H9 (cell line): ENCODE measurements at regions not wholly inside any gene's neighbourhood (a gene's known extent, or its start where the extent isn't known, plus 50 kb on each side); places are given as distances from the start of the nearest gene placed in this dataset.

Experiments used
- DNase-seq: peaks from one replicate; pipeline ENCODE4 v3.0.0-alpha.2; 2017
- H2AFZ ChIP-seq: one replicate; pipeline ENCODE4 v1.6.1; 2013; ENCODE audit warnings: mild to moderate bottlenecking, low read length, control low read depth, moderate library complexity
- H2AK5ac ChIP-seq: 2 replicates; pipeline ENCODE4 v1.6.1; 2013; ENCODE audit warnings: low read length, control low read depth, mixed read lengths; ENCODE audit not compliant: insufficient read length
- H2BK120ac ChIP-seq: one replicate; pipeline ENCODE4 v1.6.1; 2013; ENCODE audit warnings: low read depth, mild to moderate bottlenecking, low read length, control low read depth, inconsistent platforms; ENCODE audit not compliant: poor library complexity, severe bottlenecking
- H2BK12ac ChIP-seq: 2 replicates; pipeline ENCODE4 v1.6.1; 2013; ENCODE audit warnings: low read length, control low read depth, mixed read lengths, low read depth; ENCODE audit not compliant: insufficient read length
- H2BK15ac ChIP-seq: 2 replicates; pipeline ENCODE4 v1.6.1; 2013; ENCODE audit warnings: low read depth, low read length, control low read depth
- H2BK20ac ChIP-seq: one replicate; pipeline ENCODE4 v1.6.1; 2013; ENCODE audit warnings: low read depth, mild to moderate bottlenecking, low read length, control low read depth, inconsistent platforms; ENCODE audit not compliant: poor library complexity, severe bottlenecking
- H2BK5ac ChIP-seq: 2 replicates; pipeline ENCODE4 v1.6.1; 2013; ENCODE audit warnings: low read length, control low read depth, mixed read lengths; ENCODE audit not compliant: insufficient read length
- H3K14ac ChIP-seq: 2 replicates; pipeline ENCODE4 v1.6.1; 2013; ENCODE audit warnings: low read length, control low read depth; ENCODE audit not compliant: insufficient read depth
- H3K18ac ChIP-seq: 2 replicates; pipeline ENCODE4 v1.6.1; 2013; ENCODE audit warnings: low read depth, mild to moderate bottlenecking, mixed read lengths, low read length, control low read depth; ENCODE audit not compliant: insufficient read length
- H3K23ac ChIP-seq: 2 replicates; pipeline ENCODE4 v1.6.1; 2013; ENCODE audit warnings: low read length, control low read depth, mixed read lengths, low read depth; ENCODE audit not compliant: insufficient read length
- H3K23me2 ChIP-seq: 2 replicates; pipeline ENCODE4 v1.6.1; 2013; ENCODE audit warnings: low read depth, mild to moderate bottlenecking, mixed read lengths, low read length, control low read depth; ENCODE audit not compliant: insufficient read length, poor library complexity, severe bottlenecking
- H3K27ac ChIP-seq: 2 replicates; pipeline ENCODE4 v1.5.1; 2013; ENCODE audit warnings: low read length, control low read depth, mixed read lengths, low read depth; ENCODE audit not compliant: insufficient read length
- H3K27me3 ChIP-seq: 2 replicates; pipeline ENCODE4 v1.6.1; 2013; ENCODE audit warnings: low read length, control low read depth, inconsistent platforms; ENCODE audit not compliant: insufficient read depth
- H3K4ac ChIP-seq: 2 replicates; pipeline ENCODE4 v1.6.1; 2013; ENCODE audit warnings: low read depth, mild to moderate bottlenecking, control low read depth, inconsistent platforms, low read length, moderate library complexity
- H3K4me1 ChIP-seq: 2 replicates; pipeline ENCODE4 v1.6.1; 2013; ENCODE audit warnings: low read length, control low read depth, inconsistent platforms; ENCODE audit not compliant: insufficient read depth
- H3K4me2 ChIP-seq: 2 replicates; pipeline ENCODE4 v1.6.1; 2013; ENCODE audit warnings: low read length, control low read depth, mixed read lengths; ENCODE audit not compliant: insufficient read length, insufficient read depth
- H3K56ac ChIP-seq: 2 replicates; pipeline ENCODE4 v1.6.1; 2013; ENCODE audit warnings: low read depth, mild to moderate bottlenecking, mixed read lengths, low read length, control low read depth; ENCODE audit not compliant: insufficient read length
- H3K79me1 ChIP-seq: 2 replicates; pipeline ENCODE4 v1.6.1; 2013; ENCODE audit warnings: low read depth, mild to moderate bottlenecking, moderate library complexity, low read length, control low read depth, inconsistent platforms; ENCODE audit not compliant: insufficient read depth, poor library complexity, severe bottlenecking
- H3K79me2 ChIP-seq: 2 replicates; pipeline ENCODE4 v1.6.1; 2013; ENCODE audit warnings: low read length, control low read depth, inconsistent platforms; ENCODE audit not compliant: insufficient read depth
- H3K9ac ChIP-seq: 2 replicates; pipeline ENCODE4 v1.6.1; 2013; ENCODE audit warnings: low read length, control low read depth, mixed read lengths; ENCODE audit not compliant: insufficient read length; ENCODE audit errors: extremely low read depth
- H3K9me3 ChIP-seq: one replicate; pipeline ENCODE4 v1.6.1; 2013; ENCODE audit warnings: low read depth, low read length, inconsistent platforms; ENCODE audit not compliant: control insufficient read depth
- H3T11ph ChIP-seq: one replicate; pipeline ENCODE4 v1.6.1; 2013; ENCODE audit warnings: mild to moderate bottlenecking, low read length, control low read depth, inconsistent platforms
- H4K20me1 ChIP-seq: one replicate; pipeline ENCODE4 v1.6.1; 2013; ENCODE audit not compliant: control insufficient read depth, insufficient read length, insufficient read depth
- H4K5ac ChIP-seq: 2 replicates; pipeline ENCODE4 v1.6.1; 2013; ENCODE audit warnings: low read depth, mild to moderate bottlenecking, mixed read lengths, low read length, control low read depth; ENCODE audit not compliant: insufficient read length
- H4K8ac ChIP-seq: replicated peaks from 2 replicates; pipeline ENCODE4 v1.6.1; 2013; ENCODE audit warnings: low read length, control low read depth, mixed read lengths, low read depth; ENCODE audit not compliant: insufficient read length
- H4K91ac ChIP-seq: 2 replicates; pipeline ENCODE4 v1.6.1; 2013; ENCODE audit warnings: low read depth, mild to moderate bottlenecking, moderate library complexity, mixed read lengths, low read length, control low read depth; ENCODE audit not compliant: insufficient read length
- H3K27ac Mint-ChIP-seq, 3 experiments: 2 replicates in 2 of 3; 3 replicates in 1 of 3; pipeline ENCODE4 v1.8.0; 2020 to 2021; ENCODE audit warnings: mixed read lengths in 3 of 3, mild to moderate bottlenecking in 1 of 3, moderate library complexity in 1 of 3
- H3K27me3 Mint-ChIP-seq: 2 replicates; pipeline ENCODE4 v1.8.0; 2021; ENCODE audit warnings: low read depth, mild to moderate bottlenecking, moderate library complexity, mixed read lengths
- H3K36me3 Mint-ChIP-seq, 3 experiments: 2 replicates in 2 of 3; 3 replicates in 1 of 3; pipeline ENCODE4 v1.8.0; 2020 to 2021; ENCODE audit warnings: low read depth in 3 of 3, mixed read lengths in 3 of 3; ENCODE audit not compliant: insufficient read depth in 1 of 3
- H3K4me1 Mint-ChIP-seq, 2 experiments: 2 replicates each; pipeline ENCODE4 v1.8.0; 2020; ENCODE audit warnings: mixed read lengths in 2 of 2
- H3K4me3 Mint-ChIP-seq, 2 experiments: 2 replicates in 1 of 2; 3 replicates in 1 of 2; pipeline ENCODE4 v1.8.0; 2020 to 2021; ENCODE audit warnings: mild to moderate bottlenecking in 2 of 2, mixed read lengths in 2 of 2, moderate library complexity in 1 of 2
- H3K9me3 Mint-ChIP-seq, 2 experiments: 2 replicates in 1 of 2; 3 replicates in 1 of 2; pipeline ENCODE4 v1.8.0; 2020; ENCODE audit warnings: mild to moderate bottlenecking in 2 of 2, mixed read lengths in 2 of 2, moderate library complexity in 1 of 2
- CTCF ChIP-seq: fragments of 200-600 bp; sonication (generic); conservative IDR thresholded peaks from 3 replicates; pipeline ENCODE4 v1.8.0; 2021; ENCODE audit warnings: antibody characterized with exemption, mild to moderate bottlenecking
- WGBS: extraction: QIAGEN DNeasy Blood & Tissue Kit; methylation state at CpG from one replicate; pipeline ENCODE4 v1.1.7; 2013; ENCODE audit warnings: missing lambda C conversion rate, low lambda C conversion rate, mixed read lengths; ENCODE audit not compliant: insufficient read length; ENCODE audit errors: extremely low coverage; 5-methylcytosine and 5-hydroxymethylcytosine counted together

GRCh38 chr4:64721106-64721505 is 311.9 kb upstream of the TECRL start:
- Mint-ChIP-seq H3K4me1 (peaks cover 11 to 20% of the 10 kb centered on the region in 2 experiments), H3K27me3 (no peaks in the 10 kb centered on the region), H3K27ac (no peak overlapping the region), H3K9me3 (peaks cover 14 to 27% of the 10 kb centered on the region in 2 experiments), H3K4me3 (no peak overlapping the region), H3K36me3 (peaks cover 30 to 39% (median 31%) of the 10 kb centered on the region in 3 experiments)
- no peak overlapping the region for H2BK120ac ChIP-seq
- no peak for DNase-seq
- H3K18ac ChIP-seq, result no peak overlapping the region
- no peak overlapping the region for H3K9ac ChIP-seq
- no peak overlapping the region for H3T11ph ChIP-seq
- H2BK12ac ChIP-seq, result no peak overlapping the region
- H2BK5ac ChIP-seq, result no peak overlapping the region
- H3K27ac ChIP-seq, result no peak overlapping the region
- no peak overlapping the region for H2AK5ac ChIP-seq
- H4K8ac ChIP-seq, result no peak overlapping the region
- no peak overlapping the region for H3K23ac ChIP-seq
- H3K23me2 ChIP-seq, result no peaks in the 10 kb centered on the region
- no peak overlapping the region for H2BK20ac ChIP-seq
- no peak overlapping the region for H4K91ac ChIP-seq
- H3K79me1 ChIP-seq, result no peaks in the 10 kb centered on the region
- H3K79me2 ChIP-seq, result no peaks in the 10 kb centered on the region
- peaks cover 11% of the 10 kb centered on the region for H3K9me3 ChIP-seq
- no peak overlapping the region for H2AFZ ChIP-seq
- H4K5ac ChIP-seq, result no peak overlapping the region
- H3K27me3 ChIP-seq, result no peaks in the 10 kb centered on the region
- peak; percentile 41 for TF ChIP-seq CTCF
- H3K56ac ChIP-seq, result no peak overlapping the region
- WGBS, result no CpG with 5 or more reads among the region's 3 CpGs
- no peak overlapping the region for H2BK15ac ChIP-seq
- H4K20me1 ChIP-seq, result no peaks in the 10 kb centered on the region
- no peak overlapping the region for H3K14ac ChIP-seq
- H3K4ac ChIP-seq, result no peak overlapping the region
- H3K4me2 ChIP-seq, result no peak overlapping the region
- H3K4me1 ChIP-seq, result no peaks in the 10 kb centered on the region
